GM23338 (cell line): ENCODE measurements at regions not wholly inside any gene's neighbourhood (a gene's known extent, or its start where the extent isn't known, plus 50 kb on each side); places are given as distances from the start of the nearest gene placed in this dataset.

Experiments used
- ATAC-seq: fragments of 200-7000 bp; cut with Tn5 transposase; 3 replicates; pipeline ENCODE4 v1.9.1; 2020
- DNase-seq: peaks from one replicate; pipeline ENCODE4 v3.0.0-alpha.2; 2015; ENCODE audit warnings: low spot score
- H2AFZ ChIP-seq: fragments of 200-600 bp; sonication (generic); 2 replicates; pipeline ENCODE4 v1.8.0; 2016; ENCODE audit warnings: antibody characterized with exemption, mild to moderate bottlenecking, moderate library complexity
- H3F3A ChIP-seq: fragments of 200-600 bp; sonication (generic); replicated peaks from 2 replicates; pipeline ENCODE4 v1.8.0; 2017; ENCODE audit warnings: antibody characterized with exemption, mixed run types, low read depth
- H3K27ac ChIP-seq: fragments of 200-600 bp; sonication (generic); 2 replicates; pipeline ENCODE4 v1.6.1; 2016; ENCODE audit warnings: low read depth
- H3K27me3 ChIP-seq: fragments of 200-600 bp; sonication (generic); 2 replicates; pipeline ENCODE4 v1.8.0; 2016; ENCODE audit warnings: mild to moderate bottlenecking, mixed run types, moderate library complexity; ENCODE audit not compliant: insufficient read depth
- H3K36me3 ChIP-seq: fragments of 200-600 bp; sonication (generic); 2 replicates; pipeline ENCODE4 v1.8.0; 2016; ENCODE audit warnings: mild to moderate bottlenecking; ENCODE audit not compliant: insufficient read depth
- H3K4me1 ChIP-seq: fragments of 200-600 bp; sonication (generic); 2 replicates; pipeline ENCODE4 v1.8.0; 2016; ENCODE audit warnings: mild to moderate bottlenecking, moderate library complexity; ENCODE audit not compliant: insufficient read depth
- H3K4me2 ChIP-seq: fragments of 200-600 bp; sonication (generic); 2 replicates; pipeline ENCODE4 v1.7.1; 2017; ENCODE audit warnings: mixed run types
- H3K4me3 ChIP-seq: fragments of 200-600 bp; sonication (generic); 2 replicates; pipeline ENCODE4 v1.6.1; 2016; ENCODE audit warnings: mixed run types
- H3K79me2 ChIP-seq: fragments of 200-600 bp; sonication (generic); replicated peaks from 2 replicates; pipeline ENCODE4 v1.8.0; 2017; ENCODE audit warnings: mild to moderate bottlenecking; ENCODE audit not compliant: insufficient read depth
- H3K9me2 ChIP-seq: fragments of 200-600 bp; sonication (generic); 2 replicates; pipeline ENCODE4 v1.8.0; 2017; ENCODE audit not compliant: insufficient read depth
- H4K20me1 ChIP-seq: fragments of 200-600 bp; sonication (generic); replicated peaks from 2 replicates; pipeline ENCODE4 v1.8.0; 2017; ENCODE audit warnings: mild to moderate bottlenecking; ENCODE audit not compliant: insufficient read depth
- H3K27ac Mint-ChIP-seq: 2 replicates; pipeline ENCODE4 v1.8.0; 2020; ENCODE audit warnings: inconsistent platforms, mild to moderate bottlenecking, moderate library complexity, mixed read lengths
- H3K27me3 Mint-ChIP-seq: 3 replicates; pipeline ENCODE4 v1.8.0; 2022; ENCODE audit warnings: low read depth, mild to moderate bottlenecking, moderate library complexity, mixed read lengths, inconsistent platforms; ENCODE audit not compliant: insufficient read depth, poor library complexity
- H3K36me3 Mint-ChIP-seq: 3 replicates; pipeline ENCODE4 v1.8.0; 2021; ENCODE audit warnings: low read depth, mild to moderate bottlenecking, inconsistent platforms, moderate library complexity, mixed read lengths
- H3K4me1 Mint-ChIP-seq: 3 replicates; pipeline ENCODE4 v1.8.0; 2020; ENCODE audit warnings: mild to moderate bottlenecking, inconsistent platforms, mixed read lengths
- H3K4me3 Mint-ChIP-seq: 3 replicates; pipeline ENCODE4 v1.8.0; 2021; ENCODE audit warnings: moderate library complexity, mild to moderate bottlenecking, inconsistent platforms, mixed read lengths
- H3K9me3 Mint-ChIP-seq: 3 replicates; pipeline ENCODE4 v1.8.0; 2020; ENCODE audit warnings: moderate library complexity, mild to moderate bottlenecking, inconsistent platforms, mixed read lengths
- CREB1 ChIP-seq: fragments of 250-450 bp; sonication (Bioruptor Pico); IDR thresholded peaks from 2 replicates; pipeline ENCODE4 v1.5.0; 2020; ENCODE audit warnings: low read depth, mild to moderate bottlenecking, moderate library complexity
- EZH2 ChIP-seq: fragments of 200-600 bp; sonication (generic); IDR thresholded peaks from one replicate; pipeline ENCODE4 v1.8.0; 2017; ENCODE audit warnings: antibody characterized with exemption, mild to moderate bottlenecking, low read depth; ENCODE audit not compliant: unreplicated experiment
- EZH2phosphoT487 ChIP-seq: fragments of 200-600 bp; sonication (generic); IDR thresholded peaks from one replicate; pipeline ENCODE4 v1.8.1; 2018; ENCODE audit warnings: antibody characterized with exemption; ENCODE audit not compliant: unreplicated experiment
- JUNB ChIP-seq: IDR thresholded peaks from one replicate; pipeline ENCODE4 v1.6.1; 2016; ENCODE audit warnings: antibody characterized with exemption; ENCODE audit not compliant: unreplicated experiment
- POLR2AphosphoS5 ChIP-seq: IDR thresholded peaks from 2 replicates; pipeline ENCODE4 v1.6.1; 2016; ENCODE audit warnings: antibody characterized with exemption, low read depth
- STAT1 ChIP-seq: IDR thresholded peaks from one replicate; pipeline ENCODE4 v1.6.1; 2016; ENCODE audit warnings: antibody characterized with exemption; ENCODE audit not compliant: unreplicated experiment
- ZNF114 ChIP-seq: fragments of 250-450 bp; sonication (Bioruptor Pico); IDR thresholded peaks from 2 replicates; pipeline ENCODE4 v1.5.0; 2020; ENCODE audit warnings: mild to moderate bottlenecking, moderate library complexity
- TF ChIP-seq, protein P1 (sequence below), 2 experiments: fragments of 200-600 bp in 1 of 2; sonication (generic) in 1 of 2; conservative IDR thresholded peaks; 2 replicates each; pipeline versions ENCODE4 v1.5.1 to v1.6.1; 2016 to 2017; ENCODE audit warnings: antibody characterized with exemption in 2 of 2, low read depth in 2 of 2, mild to moderate bottlenecking in 2 of 2, moderate library complexity in 1 of 2
- TF ChIP-seq, protein P2 (sequence below): fragments of 250-450 bp; sonication (Bioruptor Pico); IDR thresholded peaks from 2 replicates; pipeline ENCODE4 v1.5.0; 2020; ENCODE audit warnings: mild to moderate bottlenecking, moderate library complexity
- TF ChIP-seq, protein P3 (sequence below): IDR thresholded peaks from one replicate; pipeline ENCODE4 v1.6.1; 2018; ENCODE audit warnings: antibody characterized with exemption; ENCODE audit not compliant: unreplicated experiment

DNA sequence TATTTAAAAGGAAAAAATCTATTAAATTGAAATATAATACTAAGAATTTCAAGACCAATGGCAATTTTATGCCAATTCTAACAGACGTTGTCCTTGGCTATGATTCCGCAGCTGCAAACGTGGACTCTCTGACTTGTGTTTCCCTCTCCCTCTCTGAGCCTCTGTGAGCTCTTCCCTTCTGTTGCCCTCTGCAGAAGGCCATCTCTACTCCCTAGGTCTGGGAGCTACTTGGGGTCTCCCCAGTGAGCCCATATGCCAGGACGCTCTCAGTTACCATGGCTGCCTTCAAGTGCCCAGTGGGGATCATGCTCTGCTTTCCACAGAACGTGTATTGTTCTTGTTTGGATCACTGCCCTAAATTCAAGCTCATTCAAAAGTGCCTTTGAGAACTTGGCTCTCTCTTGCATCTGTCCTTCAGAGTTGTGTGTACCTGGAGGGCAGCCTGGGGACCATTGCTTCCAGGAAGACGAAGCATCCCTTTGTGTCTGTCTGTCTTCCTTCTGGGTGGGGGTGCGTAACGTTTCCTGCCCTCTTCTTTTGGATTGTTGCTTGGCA, 97.5 kb upstream of the TSPAN2 start:
- no peaks in the 10 kb centered on the region for H3K4me1 ChIP-seq
- H3K9me2 ChIP-seq, result no peaks in the 10 kb centered on the region
- H3K79me2 ChIP-seq, result no peaks in the 10 kb centered on the region
- DNase-seq (no peak), ATAC-seq (no peak)
- H2AFZ ChIP-seq, result no peak overlapping the region
- H3K4me3 ChIP-seq, result no peak overlapping the region
- no peaks in the 10 kb centered on the region for H3K9me3 Mint-ChIP-seq
- no peaks in the 10 kb centered on the region for H3K27me3 ChIP-seq
- no peaks in the 10 kb centered on the region for H3F3A ChIP-seq
- TF ChIP-seq EZH2 (no peak), POLR2AphosphoS5 (no peak), CREB1 (CRISPR knock-in tag) (no peak), JUNB (no peak), STAT1 (no peak), ZNF114 (CRISPR knock-in tag) (no peak), EZH2phosphoT487 (no peak)
- TF ChIP-seq, protein P1, sequence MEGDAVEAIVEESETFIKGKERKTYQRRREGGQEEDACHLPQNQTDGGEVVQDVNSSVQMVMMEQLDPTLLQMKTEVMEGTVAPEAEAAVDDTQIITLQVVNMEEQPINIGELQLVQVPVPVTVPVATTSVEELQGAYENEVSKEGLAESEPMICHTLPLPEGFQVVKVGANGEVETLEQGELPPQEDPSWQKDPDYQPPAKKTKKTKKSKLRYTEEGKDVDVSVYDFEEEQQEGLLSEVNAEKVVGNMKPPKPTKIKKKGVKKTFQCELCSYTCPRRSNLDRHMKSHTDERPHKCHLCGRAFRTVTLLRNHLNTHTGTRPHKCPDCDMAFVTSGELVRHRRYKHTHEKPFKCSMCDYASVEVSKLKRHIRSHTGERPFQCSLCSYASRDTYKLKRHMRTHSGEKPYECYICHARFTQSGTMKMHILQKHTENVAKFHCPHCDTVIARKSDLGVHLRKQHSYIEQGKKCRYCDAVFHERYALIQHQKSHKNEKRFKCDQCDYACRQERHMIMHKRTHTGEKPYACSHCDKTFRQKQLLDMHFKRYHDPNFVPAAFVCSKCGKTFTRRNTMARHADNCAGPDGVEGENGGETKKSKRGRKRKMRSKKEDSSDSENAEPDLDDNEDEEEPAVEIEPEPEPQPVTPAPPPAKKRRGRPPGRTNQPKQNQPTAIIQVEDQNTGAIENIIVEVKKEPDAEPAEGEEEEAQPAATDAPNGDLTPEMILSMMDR (conservative IDR thresholded peaks at IDR 0.05; ENCODE audit: low read depth in 2 of 2), result no peak
- TF ChIP-seq, protein P2, sequence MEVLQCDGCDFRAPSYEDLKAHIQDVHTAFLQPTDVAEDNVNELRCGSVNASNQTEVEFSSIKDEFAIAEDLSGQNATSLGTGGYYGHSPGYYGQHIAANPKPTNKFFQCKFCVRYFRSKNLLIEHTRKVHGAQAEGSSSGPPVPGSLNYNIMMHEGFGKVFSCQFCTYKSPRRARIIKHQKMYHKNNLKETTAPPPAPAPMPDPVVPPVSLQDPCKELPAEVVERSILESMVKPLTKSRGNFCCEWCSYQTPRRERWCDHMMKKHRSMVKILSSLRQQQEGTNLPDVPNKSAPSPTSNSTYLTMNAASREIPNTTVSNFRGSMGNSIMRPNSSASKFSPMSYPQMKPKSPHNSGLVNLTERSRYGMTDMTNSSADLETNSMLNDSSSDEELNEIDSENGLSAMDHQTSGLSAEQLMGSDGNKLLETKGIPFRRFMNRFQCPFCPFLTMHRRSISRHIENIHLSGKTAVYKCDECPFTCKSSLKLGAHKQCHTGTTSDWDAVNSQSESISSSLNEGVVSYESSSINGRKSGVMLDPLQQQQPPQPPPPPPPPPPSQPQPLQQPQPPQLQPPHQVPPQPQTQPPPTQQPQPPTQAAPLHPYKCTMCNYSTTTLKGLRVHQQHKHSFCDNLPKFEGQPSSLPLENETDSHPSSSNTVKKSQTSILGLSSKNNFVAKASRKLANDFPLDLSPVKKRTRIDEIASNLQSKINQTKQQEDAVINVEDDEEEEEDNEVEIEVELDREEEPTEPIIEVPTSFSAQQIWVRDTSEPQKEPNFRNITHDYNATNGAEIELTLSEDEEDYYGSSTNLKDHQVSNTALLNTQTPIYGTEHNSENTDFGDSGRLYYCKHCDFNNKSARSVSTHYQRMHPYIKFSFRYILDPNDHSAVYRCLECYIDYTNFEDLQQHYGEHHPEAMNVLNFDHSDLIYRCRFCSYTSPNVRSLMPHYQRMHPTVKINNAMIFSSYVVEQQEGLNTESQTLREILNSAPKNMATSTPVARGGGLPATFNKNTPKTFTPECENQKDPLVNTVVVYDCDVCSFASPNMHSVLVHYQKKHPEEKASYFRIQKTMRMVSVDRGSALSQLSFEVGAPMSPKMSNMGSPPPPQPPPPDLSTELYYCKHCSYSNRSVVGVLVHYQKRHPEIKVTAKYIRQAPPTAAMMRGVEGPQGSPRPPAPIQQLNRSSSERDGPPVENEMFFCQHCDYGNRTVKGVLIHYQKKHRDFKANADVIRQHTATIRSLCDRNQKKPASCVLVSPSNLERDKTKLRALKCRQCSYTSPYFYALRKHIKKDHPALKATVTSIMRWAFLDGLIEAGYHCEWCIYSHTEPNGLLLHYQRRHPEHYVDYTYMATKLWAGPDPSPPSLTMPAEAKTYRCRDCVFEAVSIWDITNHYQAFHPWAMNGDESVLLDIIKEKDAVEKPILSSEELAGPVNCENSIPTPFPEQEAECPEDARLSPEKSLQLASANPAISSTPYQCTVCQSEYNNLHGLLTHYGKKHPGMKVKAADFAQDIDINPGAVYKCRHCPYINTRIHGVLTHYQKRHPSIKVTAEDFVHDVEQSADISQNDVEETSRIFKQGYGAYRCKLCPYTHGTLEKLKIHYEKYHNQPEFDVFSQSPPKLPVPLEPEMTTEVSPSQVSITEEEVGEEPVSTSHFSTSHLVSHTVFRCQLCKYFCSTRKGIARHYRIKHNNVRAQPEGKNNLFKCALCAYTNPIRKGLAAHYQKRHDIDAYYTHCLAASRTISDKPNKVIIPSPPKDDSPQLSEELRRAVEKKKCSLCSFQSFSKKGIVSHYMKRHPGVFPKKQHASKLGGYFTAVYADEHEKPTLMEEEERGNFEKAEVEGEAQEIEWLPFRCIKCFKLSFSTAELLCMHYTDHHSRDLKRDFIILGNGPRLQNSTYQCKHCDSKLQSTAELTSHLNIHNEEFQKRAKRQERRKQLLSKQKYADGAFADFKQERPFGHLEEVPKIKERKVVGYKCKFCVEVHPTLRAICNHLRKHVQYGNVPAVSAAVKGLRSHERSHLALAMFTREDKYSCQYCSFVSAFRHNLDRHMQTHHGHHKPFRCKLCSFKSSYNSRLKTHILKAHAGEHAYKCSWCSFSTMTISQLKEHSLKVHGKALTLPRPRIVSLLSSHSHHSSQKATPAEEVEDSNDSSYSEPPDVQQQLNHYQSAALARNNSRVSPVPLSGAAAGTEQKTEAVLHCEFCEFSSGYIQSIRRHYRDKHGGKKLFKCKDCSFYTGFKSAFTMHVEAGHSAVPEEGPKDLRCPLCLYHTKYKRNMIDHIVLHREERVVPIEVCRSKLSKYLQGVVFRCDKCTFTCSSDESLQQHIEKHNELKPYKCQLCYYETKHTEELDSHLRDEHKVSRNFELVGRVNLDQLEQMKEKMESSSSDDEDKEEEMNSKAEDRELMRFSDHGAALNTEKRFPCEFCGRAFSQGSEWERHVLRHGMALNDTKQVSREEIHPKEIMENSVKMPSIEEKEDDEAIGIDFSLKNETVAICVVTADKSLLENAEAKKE (CRISPR knock-in tag), result no peak
- TF ChIP-seq, protein P3, sequence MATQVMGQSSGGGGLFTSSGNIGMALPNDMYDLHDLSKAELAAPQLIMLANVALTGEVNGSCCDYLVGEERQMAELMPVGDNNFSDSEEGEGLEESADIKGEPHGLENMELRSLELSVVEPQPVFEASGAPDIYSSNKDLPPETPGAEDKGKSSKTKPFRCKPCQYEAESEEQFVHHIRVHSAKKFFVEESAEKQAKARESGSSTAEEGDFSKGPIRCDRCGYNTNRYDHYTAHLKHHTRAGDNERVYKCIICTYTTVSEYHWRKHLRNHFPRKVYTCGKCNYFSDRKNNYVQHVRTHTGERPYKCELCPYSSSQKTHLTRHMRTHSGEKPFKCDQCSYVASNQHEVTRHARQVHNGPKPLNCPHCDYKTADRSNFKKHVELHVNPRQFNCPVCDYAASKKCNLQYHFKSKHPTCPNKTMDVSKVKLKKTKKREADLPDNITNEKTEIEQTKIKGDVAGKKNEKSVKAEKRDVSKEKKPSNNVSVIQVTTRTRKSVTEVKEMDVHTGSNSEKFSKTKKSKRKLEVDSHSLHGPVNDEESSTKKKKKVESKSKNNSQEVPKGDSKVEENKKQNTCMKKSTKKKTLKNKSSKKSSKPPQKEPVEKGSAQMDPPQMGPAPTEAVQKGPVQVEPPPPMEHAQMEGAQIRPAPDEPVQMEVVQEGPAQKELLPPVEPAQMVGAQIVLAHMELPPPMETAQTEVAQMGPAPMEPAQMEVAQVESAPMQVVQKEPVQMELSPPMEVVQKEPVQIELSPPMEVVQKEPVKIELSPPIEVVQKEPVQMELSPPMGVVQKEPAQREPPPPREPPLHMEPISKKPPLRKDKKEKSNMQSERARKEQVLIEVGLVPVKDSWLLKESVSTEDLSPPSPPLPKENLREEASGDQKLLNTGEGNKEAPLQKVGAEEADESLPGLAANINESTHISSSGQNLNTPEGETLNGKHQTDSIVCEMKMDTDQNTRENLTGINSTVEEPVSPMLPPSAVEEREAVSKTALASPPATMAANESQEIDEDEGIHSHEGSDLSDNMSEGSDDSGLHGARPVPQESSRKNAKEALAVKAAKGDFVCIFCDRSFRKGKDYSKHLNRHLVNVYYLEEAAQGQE, result no peak
- H3K4me1 Mint-ChIP-seq, result peaks cover 8% of the 10 kb centered on the region
- H3K36me3 Mint-ChIP-seq, result no peaks in the 10 kb centered on the region
- H3K27ac ChIP-seq, result no peak overlapping the region
- no peak overlapping the region for H3K4me3 Mint-ChIP-seq
- H4K20me1 ChIP-seq, result no peaks in the 10 kb centered on the region
- H3K27me3 Mint-ChIP-seq, result peaks cover 6% of the 10 kb centered on the region
- H3K36me3 ChIP-seq, result no peaks in the 10 kb centered on the region
- no peak overlapping the region for H3K27ac Mint-ChIP-seq
- H3K4me2 ChIP-seq, result no peak overlapping the region
